GM18909 (cell line): ENCODE measurements at regions not wholly inside any gene's neighbourhood (a gene's known extent, or its start where the extent isn't known, plus 50 kb on each side); places are given as distances from the start of the nearest gene placed in this dataset.

Source experiments
- ATAC-seq: cut with Tn5 transposase; IDR thresholded peaks from one replicate; pipeline ENCODE4 v1.9.1; 2021; ENCODE audit warnings: mild to moderate bottlenecking; ENCODE audit not compliant: unreplicated experiment, poor library complexity

GRCh38 chr20:4070323-4071177 is 55.2 kb upstream of the RNF24 start:
- ATAC-seq: no peak

GRCh38 chr20:4069751-4070150 is 54.4 kb upstream of the RNF24 start:
- ATAC-seq: no peak

GRCh38 chr20:4068708-4069107 is 53.4 kb upstream of the RNF24 start:
- ATAC-seq: no peak

GRCh38 chr20:4067600-4068261 is 52.4 kb upstream of the RNF24 start:
- no peak for ATAC-seq

- no peak for ATAC-seq
Observed at GRCh38 chr20:4066551-4066950, 51.2 kb upstream of the RNF24 start.

GRCh38 chr20:4065391-4065844 is 50.1 kb upstream of the RNF24 start:
- no peak for ATAC-seq
